HG02840 (cell line): ENCODE measurements at regions not wholly inside any gene's neighbourhood (a gene's known extent, or its start where the extent isn't known, plus 50 kb on each side); places are given as distances from the start of the nearest gene placed in this dataset.

Source experiments
- ATAC-seq: cut with Tn5 transposase; IDR thresholded peaks from one replicate; pipeline ENCODE4 v1.9.1; 2021; ENCODE audit warnings: mild to moderate bottlenecking, moderate library complexity, moderate number of reproducible peaks; ENCODE audit not compliant: unreplicated experiment, low FRiP score

GRCh38 chr2:104028061-104028460 is 825.9 kb upstream of the POU3F3 start:
- no peak for ATAC-seq

GRCh38 chr2:104033399-104033798 is 820.5 kb upstream of the POU3F3 start:
- ATAC-seq = no peak

- no peak for ATAC-seq
These were observed 813.1 kb upstream of the POU3F3 start for GRCh38 chr2:104040771-104041170.

- ATAC-seq = no peak
These were observed 812.6 kb upstream of the POU3F3 start for GRCh38 chr2:104041351-104041750.

- no peak for ATAC-seq
These were observed 810.1 kb upstream of the POU3F3 start for GRCh38 chr2:104043864-104044263.

- no peak for ATAC-seq
These were observed 808.8 kb upstream of the POU3F3 start for GRCh38 chr2:104045071-104045470.

GRCh38 chr2:104046466-104046865 is 807.4 kb upstream of the POU3F3 start:
- ATAC-seq = no peak

GRCh38 chr2:104047516-104047915 is 806.4 kb upstream of the POU3F3 start:
- no peak for ATAC-seq

GRCh38 chr2:104049438-104049837 is 804.5 kb upstream of the POU3F3 start:
- ATAC-seq = no peak

GRCh38 chr2:104049981-104050380 is 803.9 kb upstream of the POU3F3 start:
- ATAC-seq = no peak

GRCh38 chr2:104050656-104051242 is 803.2 kb upstream of the POU3F3 start:
- ATAC-seq = no peak

GRCh38 chr2:104051766-104052165 is 802.1 kb upstream of the POU3F3 start:
- no peak for ATAC-seq

GRCh38 chr2:104052356-104052755 is 801.6 kb upstream of the POU3F3 start:
- no peak for ATAC-seq

- ATAC-seq = no peak
These were observed 797.5 kb upstream of the POU3F3 start for GRCh38 chr2:104056451-104056850.

- ATAC-seq = no peak
These were observed 785.2 kb upstream of the POU3F3 start for GRCh38 chr2:104068665-104069064.

GRCh38 chr2:104077573-104077972 is 776.3 kb upstream of the POU3F3 start:
- ATAC-seq = no peak

- no peak for ATAC-seq
These were observed 775.3 kb upstream of the POU3F3 start for GRCh38 chr2:104078431-104079157.

GRCh38 chr2:104088745-104089144 is 765.2 kb upstream of the POU3F3 start:
- ATAC-seq = no peak

GRCh38 chr2:104090407-104090806 is 763.5 kb upstream of the POU3F3 start:
- ATAC-seq = no peak

GRCh38 chr2:104091894-104092293 is 762.0 kb upstream of the POU3F3 start:
- no peak for ATAC-seq

GRCh38 chr2:104092886-104093285 is 761.0 kb upstream of the POU3F3 start:
- ATAC-seq = no peak

- no peak for ATAC-seq
These were observed 751.3 kb upstream of the POU3F3 start for GRCh38 chr2:104102615-104103014.
